HG02623 (cell line): ENCODE measurements at regions not wholly inside any gene's neighbourhood (a gene's known extent, or its start where the extent isn't known, plus 50 kb on each side); places are given as distances from the start of the nearest gene placed in this dataset.

Experiments
- ATAC-seq: cut with Tn5 transposase; IDR thresholded peaks from one replicate; pipeline ENCODE4 v1.9.1; 2021; ENCODE audit warnings: moderate library complexity; ENCODE audit not compliant: unreplicated experiment

- no peak for ATAC-seq
Observed at GRCh38 chr16:85370881-85371651, 242.1 kb upstream of the GSE1 start.

- no peak for ATAC-seq
Observed at GRCh38 chr16:85371948-85372347, 241.2 kb upstream of the GSE1 start.

- no peak for ATAC-seq
Observed at GRCh38 chr16:85372627-85373372, 240.3 kb upstream of the GSE1 start.

- no peak for ATAC-seq
Observed at GRCh38 chr16:85373741-85374570, 239.2 kb upstream of the GSE1 start.

- ATAC-seq: no peak
Observed at GRCh38 chr16:85374571-85374872, 238.6 kb upstream of the GSE1 start.

- no peak for ATAC-seq
Observed at GRCh38 chr16:85375282-85375681, 237.8 kb upstream of the GSE1 start.

GRCh38 chr16:85376292-85377095 lies 236.6 kb upstream of the GSE1 start:
- ATAC-seq: no peak

- no peak for ATAC-seq
Observed at GRCh38 chr16:85377388-85378144, 235.6 kb upstream of the GSE1 start.

- ATAC-seq: no peak
Observed at GRCh38 chr16:85378145-85379040, 234.7 kb upstream of the GSE1 start.

GRCh38 chr16:85379041-85380001 lies 233.8 kb upstream of the GSE1 start:
- ATAC-seq: no peak

GRCh38 chr16:85380002-85380395 lies 233.1 kb upstream of the GSE1 start:
- ATAC-seq: no peak

GRCh38 chr16:85380905-85381737 lies 232.0 kb upstream of the GSE1 start:
- no peak for ATAC-seq

- ATAC-seq: no peak
Observed at GRCh38 chr16:85381738-85382592, 231.2 kb upstream of the GSE1 start.

GRCh38 chr16:85382717-85383118 lies 230.4 kb upstream of the GSE1 start:
- ATAC-seq: no peak

- no peak for ATAC-seq
Observed at GRCh38 chr16:85383836-85384832, 229.0 kb upstream of the GSE1 start.
